H1 (cell line): ENCODE measurements at regions not wholly inside any gene's neighbourhood (a gene's known extent, or its start where the extent isn't known, plus 50 kb on each side); places are given as distances from the start of the nearest gene placed in this dataset.

ENCODE experiments used
- CTCF ChIA-PET: fragments of 300-600 bp; sonication (Branson Sonifier 250); formaldehyde crosslinking; loops from one replicate; lab custom pipeline; 2021; ENCODE audit not compliant: partially characterized antibody; lab: Charles Lee
- POLR2A ChIA-PET: fragments of 300-600 bp; sonication (Branson Sonifier 250); formaldehyde crosslinking; loops from one replicate; lab custom pipeline; 2021; ENCODE audit warnings: inconsistent platforms; ENCODE audit not compliant: partially characterized antibody; lab: Charles Lee
- DNase-seq, 2 experiments: peaks; one replicate each; pipeline versions ENCODE4 v3.0.0 to v3.0.0-alpha.2; 2010 to 2022; ENCODE audit warnings: low spot score in 2 of 2, low read depth in 1 of 2, mixed read lengths in 1 of 2
- FAIRE-seq: peaks from 2 replicates; lab custom pipeline; 2011; peaks lifted over from hg19 to GRCh38; lab: Jason Lieb, UNC
- H2AFZ ChIP-seq: 2 replicates; pipeline ENCODE4 v1.8.1; 2012; ENCODE audit warnings: low read length, inconsistent platforms
- H2AK5ac ChIP-seq: 2 replicates; pipeline ENCODE4 v1.6.1; 2013; ENCODE audit warnings: low read depth, low read length
- H2BK120ac ChIP-seq: replicated peaks from 2 replicates; pipeline ENCODE3; 2013; ENCODE audit warnings: low read depth, low read length, inconsistent platforms
- H2BK12ac ChIP-seq: 2 replicates; pipeline ENCODE4 v1.6.1; 2013; ENCODE audit warnings: low read depth, low read length
- H2BK15ac ChIP-seq: 2 replicates; pipeline ENCODE4 v1.6.1; 2013; ENCODE audit warnings: low read length
- H2BK20ac ChIP-seq: 2 replicates; pipeline ENCODE4 v1.6.1; 2013; ENCODE audit warnings: low read length
- H2BK5ac ChIP-seq: 2 replicates; pipeline ENCODE4 v1.6.1; 2013; ENCODE audit warnings: low read depth, low read length
- H3K14ac ChIP-seq: 2 replicates; pipeline ENCODE4 v1.6.1; 2013; ENCODE audit warnings: inconsistent platforms; ENCODE audit not compliant: insufficient read length
- H3K18ac ChIP-seq: 2 replicates; pipeline ENCODE4 v1.6.1; 2013; ENCODE audit warnings: low read length; ENCODE audit errors: extremely low read depth
- H3K23ac ChIP-seq: 2 replicates; pipeline ENCODE4 v1.6.1; 2013; ENCODE audit warnings: inconsistent platforms; ENCODE audit not compliant: insufficient read length
- H3K23me2 ChIP-seq: 2 replicates; pipeline ENCODE4 v1.6.1; 2013; ENCODE audit warnings: low read depth, low read length
- H3K27ac ChIP-seq: 2 replicates; pipeline ENCODE4 v1.6.1; 2011; ENCODE audit warnings: low read depth, low read length, inconsistent platforms
- H3K27me3 ChIP-seq, 4 experiments: replicated peaks in 1 of 4; 1 replicate in 1 of 4; 2 replicates in 3 of 4; pipeline versions ENCODE4 v1.6.1 to v1.8.1; 2011 to 2013; ENCODE audit warnings: low read length in 3 of 4, mild to moderate bottlenecking in 3 of 4, inconsistent platforms in 2 of 4, mixed read lengths in 2 of 4, moderate library complexity in 1 of 4; ENCODE audit not compliant: control insufficient read depth in 3 of 4, insufficient read depth in 3 of 4; ENCODE audit errors: extremely low read depth in 1 of 4
- H3K36me3 ChIP-seq, 4 experiments: 2 replicates each; pipeline versions ENCODE4 v1.6.1 to v1.8.1; 2011 to 2013; ENCODE audit warnings: mild to moderate bottlenecking in 4 of 4, low read length in 3 of 4, moderate library complexity in 2 of 4, control low read depth in 1 of 4, inconsistent platforms in 1 of 4; ENCODE audit not compliant: insufficient read depth in 4 of 4, control insufficient read depth in 2 of 4
- H3K4ac ChIP-seq: replicated peaks from 2 replicates; pipeline ENCODE3; 2013; ENCODE audit warnings: low read length, low read depth, mixed read lengths, inconsistent platforms; ENCODE audit not compliant: insufficient read length
- H3K4me1 ChIP-seq, 4 experiments: replicated peaks in 1 of 4; 1 replicate in 1 of 4; 2 replicates in 3 of 4; pipeline versions ENCODE4 v1.6.1 to v1.8.1; 2011 to 2013; ENCODE audit warnings: low read length in 3 of 4, inconsistent platforms in 2 of 4, mixed read lengths in 1 of 4; ENCODE audit not compliant: insufficient read depth in 4 of 4, control insufficient read depth in 3 of 4
- H3K4me2 ChIP-seq, 2 experiments: 2 replicates each; pipeline versions ENCODE4 v1.6.1 to v1.8.1; 2011 to 2013; ENCODE audit warnings: low read depth in 2 of 2, low read length in 2 of 2, control low read depth in 1 of 2, inconsistent platforms in 1 of 2, mild to moderate bottlenecking in 1 of 2; ENCODE audit not compliant: insufficient read depth in 1 of 2
- H3K4me3 ChIP-seq, 4 experiments: fragments of 200-600, 300-600 bp in 1 of 4; sonication (generic), shearing (Covaris generic), sonication (Bioruptor Twin) in 1 of 4; 2 replicates each; pipeline versions ENCODE4 v1.5.1 to v1.8.1; 2011 to 2016; ENCODE audit warnings: low read length in 4 of 4, low read depth in 3 of 4, control low read depth in 2 of 4, inconsistent platforms in 2 of 4, mild to moderate bottlenecking in 2 of 4, mixed read lengths in 1 of 4, moderate library complexity in 1 of 4; ENCODE audit not compliant: insufficient read depth in 2 of 4; ENCODE audit errors: extremely low read depth in 1 of 4
- H3K56ac ChIP-seq: replicated peaks from 2 replicates; pipeline ENCODE3; 2013; ENCODE audit warnings: low read depth, mild to moderate bottlenecking, mixed read lengths, low read length, inconsistent platforms; ENCODE audit not compliant: insufficient read length
- H3K79me1 ChIP-seq: 2 replicates; pipeline ENCODE4 v1.6.1; 2013; ENCODE audit warnings: low read depth, low read length, control low read depth
- H3K79me2 ChIP-seq, 2 experiments: 2 replicates each; pipeline versions ENCODE4 v1.6.1 to v1.8.1; 2012 to 2013; ENCODE audit warnings: low read length in 2 of 2, mild to moderate bottlenecking in 2 of 2, inconsistent platforms in 1 of 2; ENCODE audit not compliant: insufficient read depth in 2 of 2, control insufficient read depth in 1 of 2
- H3K9ac ChIP-seq, 4 experiments: replicated peaks in 1 of 4; 1 replicate in 1 of 4; 2 replicates in 3 of 4; pipeline versions ENCODE4 v1.6.1 to v1.8.1; 2011 to 2013; ENCODE audit warnings: low read depth in 3 of 4, low read length in 3 of 4, control low read depth in 2 of 4, mild to moderate bottlenecking in 2 of 4, moderate library complexity in 2 of 4, inconsistent platforms in 1 of 4; ENCODE audit errors: extremely low read depth in 1 of 4
- H3K9me3 ChIP-seq, 2 experiments: 2 replicates each; pipeline versions ENCODE4 v1.6.1 to v1.8.1; 2012 to 2013; ENCODE audit warnings: mild to moderate bottlenecking in 2 of 2, moderate library complexity in 2 of 2, control low read depth in 1 of 2, inconsistent platforms in 1 of 2, low read depth in 1 of 2, low read length in 1 of 2, mixed read lengths in 1 of 2; ENCODE audit not compliant: insufficient read depth in 2 of 2
- H4K20me1 ChIP-seq, 2 experiments: replicated peaks in 1 of 2; 2 replicates each; pipeline versions ENCODE3 to v1.8.1; 2011 to 2013; ENCODE audit warnings: inconsistent platforms in 2 of 2, low read length in 2 of 2, mild to moderate bottlenecking in 1 of 2; ENCODE audit not compliant: insufficient read depth in 2 of 2, control insufficient read depth in 1 of 2
- H4K5ac ChIP-seq: 2 replicates; pipeline ENCODE4 v1.6.1; 2013; ENCODE audit warnings: low read length, low read depth, mixed read lengths, inconsistent platforms; ENCODE audit not compliant: insufficient read length
- H4K8ac ChIP-seq: 2 replicates; pipeline ENCODE4 v1.8.0; 2013; ENCODE audit warnings: mild to moderate bottlenecking, moderate library complexity, low read length, inconsistent platforms; ENCODE audit not compliant: insufficient read depth; ENCODE audit errors: extremely low read depth
- H4K91ac ChIP-seq: replicated peaks from 2 replicates; pipeline ENCODE3; 2013; ENCODE audit warnings: low read length, mixed read lengths, inconsistent platforms; ENCODE audit not compliant: insufficient read length
- BRCA1 ChIP-seq: IDR thresholded peaks from 2 replicates; pipeline ENCODE4 v1.6.1; 2012; ENCODE audit warnings: low read depth, low read length, improper control_type of control experiment
- CBX5 ChIP-seq: fragments of 300-800, 300-1000 bp; sonication (generic); IDR thresholded peaks from 2 replicates; pipeline ENCODE4 v1.7.1; 2016; ENCODE audit warnings: antibody characterized with exemption, low read length, low read depth
- CEBPB ChIP-seq: IDR thresholded peaks from 2 replicates; pipeline ENCODE4 v1.6.1; 2012; ENCODE audit warnings: low read depth, low read length
- EP300 ChIP-seq, 2 experiments: IDR thresholded peaks; 1 replicate in 1 of 2; 2 replicates in 1 of 2; pipeline ENCODE4 v1.6.1; 2011 to 2012; ENCODE audit warnings: low read depth in 2 of 2, low read length in 2 of 2, mild to moderate bottlenecking in 2 of 2, borderline replicate concordance in 1 of 2, inconsistent platforms in 1 of 2, moderate library complexity in 1 of 2
- GTF2F1 ChIP-seq: IDR thresholded peaks from 2 replicates; pipeline ENCODE4 v1.6.1; 2012; ENCODE audit warnings: low read depth, low read length, improper control_type of control experiment, borderline replicate concordance
- HDAC6 ChIP-seq: IDR thresholded peaks from one replicate; pipeline ENCODE4 v1.7.1; 2012; ENCODE audit warnings: low read depth, mild to moderate bottlenecking, inconsistent platforms, low read length, moderate library complexity
- JUN ChIP-seq: IDR thresholded peaks from 2 replicates; pipeline ENCODE4 v1.6.1; 2011; ENCODE audit warnings: low read depth, mild to moderate bottlenecking, improper control_type of control experiment, low read length
- RAD21 ChIP-seq, 2 experiments: IDR thresholded peaks in 1 of 2; conservative IDR thresholded peaks in 1 of 2; 2 replicates each; pipeline ENCODE4 v1.6.1; 2011; ENCODE audit warnings: low read depth in 2 of 2, low read length in 2 of 2, improper control_type of control experiment in 1 of 2, inconsistent platforms in 1 of 2, mild to moderate bottlenecking in 1 of 2, moderate library complexity in 1 of 2
- RXRA ChIP-seq: IDR thresholded peaks from 2 replicates; pipeline ENCODE4 v1.6.1; 2011; ENCODE audit warnings: low read depth, mild to moderate bottlenecking, low read length, moderate library complexity; ENCODE audit not compliant: insufficient read depth
- SP1 ChIP-seq: IDR thresholded peaks from 2 replicates; pipeline ENCODE4 v1.6.1; 2011; ENCODE audit warnings: low read depth, low read length
- TBP ChIP-seq: IDR thresholded peaks from 2 replicates; pipeline ENCODE4 v1.6.1; 2011; ENCODE audit warnings: low read depth, low read length, improper control_type of control experiment
- WGBS, 2 experiments: shearing (Covaris generic) in 1 of 2; methylation state at CpG; one replicate each; pipeline versions ENCODE4 v1.1.6 to v1.1.7; 2013 to 2015; ENCODE audit warnings: low lambda C conversion rate in 2 of 2, mixed read lengths in 2 of 2, inconsistent platforms in 1 of 2, low coverage in 1 of 2, missing lambda C conversion rate in 1 of 2; ENCODE audit not compliant: insufficient replicate concordance in 2 of 2, insufficient coverage in 1 of 2, insufficient read length in 1 of 2; ENCODE audit errors: extremely low coverage in 1 of 2, missing lambda C conversion rate in 1 of 2; 5-methylcytosine and 5-hydroxymethylcytosine counted together
- TF ChIP-seq, protein P1 (sequence below), 3 experiments: IDR thresholded peaks; 1 replicate in 2 of 3; 2 replicates in 1 of 3; pipeline versions ENCODE4 v1.5.1 to v1.6.1; 2011; ENCODE audit warnings: low read length in 3 of 3, mild to moderate bottlenecking in 3 of 3, inconsistent platforms in 2 of 3, low read depth in 1 of 3, moderate library complexity in 1 of 3; ENCODE audit not compliant: insufficient read depth in 1 of 3; ENCODE audit errors: control extremely low read depth in 1 of 3

DNA sequence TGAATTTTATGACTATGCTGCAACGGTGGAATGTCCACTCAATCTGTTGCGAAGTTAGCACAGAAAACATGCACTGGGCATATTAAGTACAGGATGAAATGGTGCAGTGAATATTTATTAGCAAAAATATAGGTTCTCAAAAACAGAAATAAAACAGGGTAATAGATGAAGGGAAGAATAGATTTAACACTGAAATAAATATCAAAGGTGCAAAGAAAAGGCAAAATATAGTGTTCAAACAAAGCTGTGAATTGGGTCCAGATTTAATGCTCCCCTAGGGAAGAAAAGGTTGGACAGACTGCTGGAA, 435.2 kb upstream of the MGMT start:
- no peaks in the 10 kb centered on the region for H3K9me3 ChIP-seq
- no peak overlapping the region for H4K8ac ChIP-seq
- TF ChIP-seq JUN (no peak), SP1 (no peak), EP300 (IDR thresholded peaks at IDR 0.05; ENCODE audit: borderline replicate concordance in 1 of 2, low read depth in 2 of 2, low read length in 2 of 2) (no peak), CEBPB (no peak), RXRA (no peak), BRCA1 (no peak), GTF2F1 (no peak), CBX5 (no peak), TBP (no peak), HDAC6 (no peak), RAD21 (IDR thresholded peaks at IDR 0.05 in 1 of 2, conservative IDR thresholded peaks at IDR 0.05 in 1 of 2; ENCODE audit: low read depth in 2 of 2, low read length in 2 of 2) (no peak)
- TF ChIP-seq, protein P1, sequence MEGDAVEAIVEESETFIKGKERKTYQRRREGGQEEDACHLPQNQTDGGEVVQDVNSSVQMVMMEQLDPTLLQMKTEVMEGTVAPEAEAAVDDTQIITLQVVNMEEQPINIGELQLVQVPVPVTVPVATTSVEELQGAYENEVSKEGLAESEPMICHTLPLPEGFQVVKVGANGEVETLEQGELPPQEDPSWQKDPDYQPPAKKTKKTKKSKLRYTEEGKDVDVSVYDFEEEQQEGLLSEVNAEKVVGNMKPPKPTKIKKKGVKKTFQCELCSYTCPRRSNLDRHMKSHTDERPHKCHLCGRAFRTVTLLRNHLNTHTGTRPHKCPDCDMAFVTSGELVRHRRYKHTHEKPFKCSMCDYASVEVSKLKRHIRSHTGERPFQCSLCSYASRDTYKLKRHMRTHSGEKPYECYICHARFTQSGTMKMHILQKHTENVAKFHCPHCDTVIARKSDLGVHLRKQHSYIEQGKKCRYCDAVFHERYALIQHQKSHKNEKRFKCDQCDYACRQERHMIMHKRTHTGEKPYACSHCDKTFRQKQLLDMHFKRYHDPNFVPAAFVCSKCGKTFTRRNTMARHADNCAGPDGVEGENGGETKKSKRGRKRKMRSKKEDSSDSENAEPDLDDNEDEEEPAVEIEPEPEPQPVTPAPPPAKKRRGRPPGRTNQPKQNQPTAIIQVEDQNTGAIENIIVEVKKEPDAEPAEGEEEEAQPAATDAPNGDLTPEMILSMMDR (IDR thresholded peaks at IDR 0.05; ENCODE audit: control extremely low read depth in 1 of 3, insufficient read depth in 1 of 3, low read depth in 1 of 3, low read length in 3 of 3): no peak

More for the DNA sequence above, 435.2 kb upstream of the MGMT start:
- no peak overlapping the region for H2BK20ac ChIP-seq
- H3K79me1 ChIP-seq: no peaks in the 10 kb centered on the region
- no peaks in the 10 kb centered on the region for H3K23me2 ChIP-seq
- H3K27me3 ChIP-seq: no peaks in the 10 kb centered on the region; a peak in 1 of 7 replicates
- H3K36me3 ChIP-seq: no peaks in the 10 kb centered on the region
- H2AK5ac ChIP-seq: no peak overlapping the region
- no peak overlapping the region for H2BK15ac ChIP-seq
- CTCF ChIA-PET: interaction anchor here (0.7 to 2.9 kb wide), 22 partner anchors 9 to 1015 kb away, joined by 3 to 32 read pairs (median 4); no protein-coding TSS in a partner anchor
- H2AFZ ChIP-seq: no peak overlapping the region
- no peak overlapping the region for H3K4me3 ChIP-seq
- DNase-seq (no peak), FAIRE-seq (no peak)
- H4K91ac ChIP-seq: no peak overlapping the region
- H2BK12ac ChIP-seq: no peak overlapping the region
- no peak overlapping the region for H2BK120ac ChIP-seq
- H3K4me1 ChIP-seq: peaks cover 0 to 7% (median 3%) of the 10 kb centered on the region in 4 experiments; a peak in 2 of 7 replicates
- whole genome bisulfite sequencing, 2 experiments: 4% methylated on average over 2 of the region's 2 CpGs; no CpG with 5 or more reads in 1 of the 2 experiments
- no peak overlapping the region for H2BK5ac ChIP-seq
- no peak overlapping the region for H4K5ac ChIP-seq
- H3K4me2 ChIP-seq: no peak overlapping the region
- no peak overlapping the region for H3K56ac ChIP-seq
- H3K14ac ChIP-seq: no peak overlapping the region
- H4K20me1 ChIP-seq: no peaks in the 10 kb centered on the region
- H3K79me2 ChIP-seq: no peaks in the 10 kb centered on the region
- POLR2A ChIA-PET: no interaction called here
- H3K27ac ChIP-seq: no peak overlapping the region
- H3K4ac ChIP-seq: no peak overlapping the region
- no peak overlapping the region for H3K9ac ChIP-seq
- H3K18ac ChIP-seq: no peak overlapping the region
- H3K23ac ChIP-seq: no peak overlapping the region
